ENCODE measurements at regions not wholly inside any gene's neighbourhood (a gene's known extent, or its start where the extent isn't known, plus 50 kb on each side); places are given as distances from the start of the nearest gene placed in this dataset.

- DNase-seq (ENCODE audit: low read depth in 2 of 2): no peak
These were observed 57.1 kb downstream of the HLA-A start for GRCh38 chr6:29999416-29999815.

GRCh38 chr6:30000156-30000791 is 57.9 kb downstream of the HLA-A start:
- DNase-seq (ENCODE audit: low read depth in 2 of 2): no peak

DNA sequence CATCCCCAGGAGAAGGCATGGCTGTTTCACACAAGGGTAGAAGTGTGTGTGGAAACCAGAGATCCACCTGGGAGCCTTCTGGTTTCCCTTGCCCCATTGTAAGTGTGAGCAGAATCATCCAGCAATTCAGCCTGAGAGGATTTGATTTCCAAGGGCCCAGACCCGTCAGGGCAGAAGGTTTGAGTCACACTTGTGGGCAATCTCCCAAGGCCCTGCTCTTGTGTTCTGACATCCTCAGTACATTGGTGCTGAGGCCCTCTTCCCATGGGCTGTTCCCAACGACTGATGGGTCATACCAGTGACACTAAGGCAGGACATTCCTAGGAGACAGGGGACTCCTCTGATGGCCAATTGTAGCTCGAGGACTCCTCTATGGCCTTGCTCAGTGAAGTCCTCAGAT is 58.2 kb upstream of the POLR1H start:
- no peak for DNase-seq (ENCODE audit: low read depth in 2 of 2)

- no peak for DNase-seq (ENCODE audit: low read depth in 2 of 2)
These were observed 55.6 kb upstream of the POLR1H start for GRCh38 chr6:30005482-30005881.

- no peak for DNase-seq (ENCODE audit: low read depth in 2 of 2)
These were observed 54.6 kb upstream of the POLR1H start for GRCh38 chr6:30006170-30007131.

GRCh38 chr6:30007132-30007764 is 53.8 kb upstream of the POLR1H start:
- DNase-seq (ENCODE audit: low read depth in 2 of 2): peak in 1 of 2 donors; percentile 9

DNA sequence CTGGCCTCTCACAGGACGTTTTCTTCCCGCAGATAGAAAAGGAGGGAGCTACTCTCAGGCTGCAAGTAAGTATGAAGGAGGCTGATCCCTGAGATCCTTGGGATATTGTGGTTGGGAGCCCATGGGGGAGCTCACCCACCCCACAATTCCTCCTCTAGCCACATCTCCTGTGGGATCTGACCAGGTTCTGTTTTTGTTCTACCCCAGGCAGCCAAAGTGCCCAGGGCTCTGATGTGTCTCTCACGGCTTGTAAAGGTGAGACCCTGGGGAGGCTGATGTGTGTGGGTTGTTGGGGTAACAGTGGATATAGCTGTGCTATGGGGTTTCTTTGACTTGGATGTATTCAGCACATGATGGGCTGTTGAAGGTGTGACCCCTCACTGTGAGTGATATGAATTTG is 52.0 kb upstream of the POLR1H start:
- DNase-seq (ENCODE audit: low read depth in 2 of 2): no peak
